Gastroesophageal sphincter (tissue), 4 donors: ENCODE measurements at regions not wholly inside any gene's neighbourhood (a gene's known extent, or its start where the extent isn't known, plus 50 kb on each side); places are given as distances from the start of the nearest gene placed in this dataset.

Experiments used
- ATAC-seq: fragments of 150-250 bp; one replicate; pipeline ENCODE4 v1.9.1; 2016; ENCODE audit warnings: mild to moderate bottlenecking, moderate library complexity
- H3K27ac ChIP-seq, 4 donors: fragments of 200-600 bp; sonication (generic) in 3 of 4; 1 replicate in 3 of 4; 2 replicates in 1 of 4; pipeline ENCODE4 v1.5.1; 2016 to 2019
- H3K27me3 ChIP-seq: fragments of 200-600 bp; sonication (generic); one replicate; pipeline ENCODE4 v1.5.1; 2019
- H3K36me3 ChIP-seq, 2 donors: fragments of 200-600 bp; sonication (generic); one replicate each; pipeline ENCODE4 v1.5.1; 2019; ENCODE audit warnings: control low read depth in 1 of 2
- H3K4me1 ChIP-seq, 3 donors: fragments of 200-600 bp; sonication (generic); 1 replicate in 2 of 3; 2 replicates in 1 of 3; pipeline ENCODE4 v1.5.1; 2016 to 2019; ENCODE audit warnings: control low read depth in 2 of 3
- H3K4me3 ChIP-seq, 2 donors: fragments of 200-600 bp; sonication (generic); one replicate each; pipeline ENCODE4 v1.5.1; 2019; ENCODE audit warnings: mild to moderate bottlenecking in 1 of 2, moderate library complexity in 1 of 2
- H3K9me3 ChIP-seq, 3 donors: fragments of 200-600 bp; sonication (generic); one replicate each; pipeline ENCODE4 v1.5.1; 2017 to 2019; ENCODE audit warnings: control low read depth in 2 of 3
- CTCF ChIP-seq, 4 experiments: fragments of 200-600 bp in 2 of 4; fragments of 450-650 bp in 2 of 4; sonication (generic) in 1 of 4; IDR thresholded peaks; one replicate each; pipeline ENCODE4 v1.5.1; 2017 to 2019; ENCODE audit warnings: antibody characterized with exemption in 4 of 4, mild to moderate bottlenecking in 2 of 4, moderate library complexity in 2 of 4
- EP300 ChIP-seq: sonication (generic); formaldehyde crosslinking; IDR thresholded peaks from one replicate; pipeline ENCODE4 v1.6.1; 2017; ENCODE audit warnings: antibody characterized with exemption, mild to moderate bottlenecking
- POLR2A ChIP-seq, 2 donors: fragments of 450-650 bp; IDR thresholded peaks; one replicate each; pipeline ENCODE4 v1.6.1; 2017; ENCODE audit warnings: antibody characterized with exemption in 2 of 2, mild to moderate bottlenecking in 2 of 2, moderate library complexity in 1 of 2
- POLR2AphosphoS5 ChIP-seq: sonication (generic); formaldehyde crosslinking; IDR thresholded peaks from one replicate; pipeline ENCODE4 v1.6.1; 2017; ENCODE audit warnings: antibody characterized with exemption
- WGBS, 2 donors: methylation state at CpG; one replicate each; pipeline ENCODE4 v1.1.5; 2018; ENCODE audit warnings: low coverage in 1 of 2; 5-methylcytosine and 5-hydroxymethylcytosine counted together

- 27 to 36% methylated on average over 2 of the region's 2 CpGs for WGBS, 2 donors
- no peaks in the 10 kb centered on the region for H3K4me1 ChIP-seq
- ATAC-seq = no peak
- no peaks in the 10 kb centered on the region for H3K9me3 ChIP-seq
- no peak overlapping the region for H3K27ac ChIP-seq
- TF ChIP-seq POLR2A (IDR thresholded peaks at IDR 0.05) = no peak
- TF ChIP-seq CTCF (IDR thresholded peaks at IDR 0.05) = no peak
- no peak for TF ChIP-seq POLR2AphosphoS5
- TF ChIP-seq EP300 = no peak
- no peaks in the 10 kb centered on the region for H3K27me3 ChIP-seq
- no peak overlapping the region for H3K4me3 ChIP-seq
- H3K36me3 ChIP-seq = no peaks in the 10 kb centered on the region
Observed at GRCh38 chr1:189774721-189775287, 702.9 kb downstream of the BRINP3 start.

- no peak for TF ChIP-seq EP300
- no peak for TF ChIP-seq POLR2AphosphoS5
- no peak for TF ChIP-seq POLR2A (IDR thresholded peaks at IDR 0.05)
- no peak for TF ChIP-seq CTCF (IDR thresholded peaks at IDR 0.05)
- ATAC-seq = no peak
- no peaks in the 10 kb centered on the region for H3K36me3 ChIP-seq
- H3K9me3 ChIP-seq = no peaks in the 10 kb centered on the region
- no peaks in the 10 kb centered on the region for H3K27me3 ChIP-seq
- no peak overlapping the region for H3K27ac ChIP-seq
- 20 to 33% methylated on average over 1 of the region's 1 CpG for WGBS, 2 donors
- no peaks in the 10 kb centered on the region for H3K4me1 ChIP-seq
- H3K4me3 ChIP-seq = no peak overlapping the region
Observed at GRCh38 chr1:189775343-189775742, 702.3 kb downstream of the BRINP3 start.

DNA sequence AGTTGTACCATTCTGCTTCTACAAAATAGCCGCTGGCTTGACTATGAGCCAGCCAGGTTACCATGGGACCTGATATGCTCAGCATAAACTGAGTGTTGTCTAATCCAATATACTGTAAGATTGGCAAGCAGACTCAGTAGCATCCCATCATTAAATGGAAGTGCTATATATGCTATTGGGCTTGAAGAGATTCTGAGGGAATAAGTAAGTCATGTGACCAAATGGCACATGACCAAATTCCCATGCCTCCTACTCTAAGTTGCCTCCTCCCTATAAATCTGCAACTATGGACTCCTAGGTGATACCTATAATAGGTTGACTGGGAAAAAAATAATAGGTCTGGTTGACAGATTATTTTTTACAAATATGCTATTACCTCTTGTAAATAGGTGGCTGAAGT is 698.6 kb downstream of the BRINP3 start:
- ATAC-seq = no peak

DNA sequence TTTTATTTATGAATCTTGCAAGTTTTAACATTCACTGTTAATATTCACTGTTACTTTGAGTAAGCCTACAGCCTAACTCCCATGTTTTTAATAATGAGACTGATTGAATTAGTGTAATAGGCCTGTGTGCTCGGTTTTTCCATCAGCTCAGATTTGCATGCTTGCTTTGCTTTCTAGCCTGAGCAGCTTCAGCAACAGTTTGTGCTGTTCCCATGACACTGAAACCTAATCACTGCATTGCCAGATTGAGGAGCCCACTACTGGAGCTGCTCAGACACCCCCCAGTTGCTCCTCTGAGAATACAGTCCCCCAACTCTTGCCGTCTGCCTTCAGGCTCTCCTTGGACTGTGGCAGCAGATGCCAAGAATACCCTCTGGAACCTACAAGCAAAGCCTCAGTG is 695.4 kb downstream of the BRINP3 start:
- no peaks in the 10 kb centered on the region for H3K9me3 ChIP-seq
- H3K27ac ChIP-seq = no peak overlapping the region
- no peaks in the 10 kb centered on the region for H3K27me3 ChIP-seq
- TF ChIP-seq POLR2AphosphoS5 (no peak), EP300 (no peak), POLR2A (IDR thresholded peaks at IDR 0.05) (no peak), CTCF (IDR thresholded peaks at IDR 0.05) (no peak)
- no peak overlapping the region for H3K4me3 ChIP-seq
- H3K4me1 ChIP-seq = no peaks in the 10 kb centered on the region
- no peak for ATAC-seq
- no peaks in the 10 kb centered on the region for H3K36me3 ChIP-seq
- WGBS, 2 donors = 57 to 58% methylated on average over 1 to 2 of the region's 2 CpGs

More for the DNA sequence above, 698.6 kb downstream of the BRINP3 start:
- Histone ChIP-seq H3K4me3 (no peak overlapping the region), H3K9me3 (no peaks in the 10 kb centered on the region), H3K4me1 (no peaks in the 10 kb centered on the region), H3K27me3 (no peaks in the 10 kb centered on the region), H3K36me3 (no peaks in the 10 kb centered on the region), H3K27ac (no peak overlapping the region)
- TF ChIP-seq POLR2AphosphoS5 (no peak), POLR2A (IDR thresholded peaks at IDR 0.05) (no peak), EP300 (no peak), CTCF (IDR thresholded peaks at IDR 0.05) (no peak)
- WGBS, 2 donors = 60 to 100% methylated on average over 1 of the region's 1 CpG

GRCh38 chr1:189783456-189783855 is 694.2 kb downstream of the BRINP3 start:
- H3K27me3 ChIP-seq = no peaks in the 10 kb centered on the region
- H3K27ac ChIP-seq = no peak overlapping the region
- no peaks in the 10 kb centered on the region for H3K9me3 ChIP-seq
- no peaks in the 10 kb centered on the region for H3K4me1 ChIP-seq
- no peaks in the 10 kb centered on the region for H3K36me3 ChIP-seq
- WGBS, 2 donors = 78% methylated on average over 2 of the region's 2 CpGs; no CpG with 5 or more reads in 1 of the 2 donors
- no peak for TF ChIP-seq POLR2A (IDR thresholded peaks at IDR 0.05)
- no peak for TF ChIP-seq CTCF (IDR thresholded peaks at IDR 0.05)
- TF ChIP-seq POLR2AphosphoS5 = no peak
- TF ChIP-seq EP300 = no peak
- H3K4me3 ChIP-seq = no peak overlapping the region
- no peak for ATAC-seq
